Raji (cell line): ENCODE measurements at regions not wholly inside any gene's neighbourhood (a gene's known extent, or its start where the extent isn't known, plus 50 kb on each side); places are given as distances from the start of the nearest gene placed in this dataset.

Source experiments
- POLR2A ChIP-seq: IDR thresholded peaks from 2 replicates; pipeline ENCODE4 v1.6.1; 2011; ENCODE audit warnings: low read depth, low read length, control low read depth; ENCODE audit not compliant: insufficient read depth

DNA sequence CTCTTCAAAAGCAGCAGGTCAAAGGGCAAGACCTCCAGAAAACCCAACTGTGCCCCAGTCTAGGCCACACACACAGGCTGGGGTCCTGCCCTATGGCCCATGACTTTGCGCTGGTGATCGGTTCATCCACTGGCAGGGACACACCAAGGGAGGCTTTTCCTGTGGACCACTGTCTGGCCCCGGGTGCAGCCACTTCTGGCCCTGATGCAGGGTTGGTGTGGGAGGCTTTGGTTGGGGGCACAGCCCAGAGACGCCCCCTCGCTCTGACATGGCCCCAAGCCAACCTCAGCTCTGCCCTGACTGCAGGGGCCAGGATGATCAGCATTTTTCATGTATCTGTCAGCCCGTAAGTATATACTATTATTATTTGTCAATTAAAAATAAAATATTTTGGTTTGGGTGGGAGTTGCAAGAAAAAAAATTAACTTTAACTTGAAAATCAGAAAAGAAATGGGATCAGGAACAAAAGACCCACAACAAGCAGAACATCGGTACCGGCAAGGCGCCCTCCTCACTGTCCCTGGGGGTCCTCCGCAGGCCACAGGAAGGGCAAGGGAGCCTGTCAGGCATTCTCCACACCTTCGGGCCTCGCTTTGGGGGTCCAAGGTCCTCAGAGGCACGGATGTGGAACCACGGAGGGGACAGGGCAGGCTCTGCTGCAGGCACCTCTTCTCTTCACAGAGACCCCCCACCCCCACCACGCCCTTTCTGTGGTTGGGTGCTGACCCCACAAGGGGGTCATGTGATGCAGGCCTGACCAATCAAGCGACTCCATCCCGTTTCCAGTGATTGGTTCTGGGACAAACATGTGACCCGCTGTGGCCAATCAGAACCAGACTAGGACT is 181.5 kb upstream of the SFSWAP start:
- TF ChIP-seq POLR2A = no peak

DNA sequence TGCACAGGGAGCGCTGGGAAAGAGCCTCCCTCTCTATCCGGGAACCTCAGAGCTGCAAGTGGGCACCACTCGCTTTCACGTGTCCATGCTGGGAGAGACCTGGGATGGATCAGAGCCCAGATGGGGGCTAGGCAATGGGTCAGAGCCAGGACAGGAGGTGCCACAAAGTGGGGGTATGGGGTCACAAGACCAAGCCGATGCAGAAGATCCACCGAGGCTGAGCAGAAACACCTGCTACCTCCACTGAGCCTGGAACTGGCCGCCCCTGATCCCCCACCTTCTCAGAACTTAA is 180.9 kb upstream of the SFSWAP start:
- TF ChIP-seq POLR2A = no peak

DNA sequence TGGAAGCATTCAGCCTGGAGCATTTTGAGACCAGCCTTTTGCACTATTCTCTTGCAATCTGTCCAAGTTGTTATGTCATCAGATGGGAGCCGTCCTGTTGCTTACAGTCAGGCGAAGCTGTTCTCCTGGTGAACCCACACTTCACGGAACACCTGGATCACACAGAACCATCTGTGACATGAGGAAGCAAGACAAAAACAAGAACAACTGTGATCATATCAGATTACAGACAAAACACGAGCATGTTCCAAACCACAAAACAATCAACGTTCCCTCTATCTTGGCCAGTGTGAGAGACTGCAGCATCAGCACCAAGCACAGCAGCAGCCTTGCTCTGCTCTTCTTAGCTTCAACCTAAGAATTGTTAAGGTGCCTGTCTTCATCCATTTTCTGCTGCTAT is 180.5 kb upstream of the SFSWAP start:
- no peak for TF ChIP-seq POLR2A

DNA sequence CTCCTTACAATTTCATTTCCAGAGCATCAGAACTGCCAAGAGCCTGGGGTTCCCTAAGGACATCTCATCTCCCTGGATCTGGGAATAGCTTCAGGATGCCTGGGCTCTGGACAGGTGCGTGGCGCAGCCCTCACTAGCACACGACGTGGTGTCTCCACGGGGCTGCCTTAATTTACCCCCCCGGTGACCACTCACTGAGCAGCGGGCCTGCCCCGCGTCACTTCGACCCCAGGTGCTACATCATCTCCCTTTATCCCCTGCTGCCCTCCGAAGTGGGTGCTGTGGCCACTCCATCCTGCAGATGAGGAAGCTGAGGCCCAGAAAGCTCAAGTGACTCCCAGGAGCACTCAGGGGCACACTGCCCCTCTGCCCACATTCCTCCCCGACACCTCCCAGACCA is 177.8 kb upstream of the SFSWAP start:
- TF ChIP-seq POLR2A = no peak

DNA sequence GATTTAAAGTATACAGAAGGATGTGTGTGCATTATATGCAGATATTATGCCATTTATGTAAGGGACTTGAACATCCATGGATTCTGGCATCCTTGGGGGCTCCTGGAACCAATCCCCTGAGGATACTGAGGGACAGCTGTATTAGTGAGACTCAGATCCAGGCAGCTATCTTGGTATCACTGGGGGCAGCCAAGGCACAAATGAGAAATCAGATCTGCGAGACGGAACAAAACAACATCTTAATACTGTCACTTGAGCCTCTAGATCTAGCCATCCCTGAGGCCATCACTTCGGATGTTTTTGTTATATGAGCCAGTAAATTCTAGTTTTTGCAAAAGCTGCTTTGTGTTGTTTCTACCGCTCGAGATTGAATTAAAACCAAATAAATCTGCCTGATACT is 175.1 kb upstream of the SFSWAP start:
- TF ChIP-seq POLR2A = no peak

DNA sequence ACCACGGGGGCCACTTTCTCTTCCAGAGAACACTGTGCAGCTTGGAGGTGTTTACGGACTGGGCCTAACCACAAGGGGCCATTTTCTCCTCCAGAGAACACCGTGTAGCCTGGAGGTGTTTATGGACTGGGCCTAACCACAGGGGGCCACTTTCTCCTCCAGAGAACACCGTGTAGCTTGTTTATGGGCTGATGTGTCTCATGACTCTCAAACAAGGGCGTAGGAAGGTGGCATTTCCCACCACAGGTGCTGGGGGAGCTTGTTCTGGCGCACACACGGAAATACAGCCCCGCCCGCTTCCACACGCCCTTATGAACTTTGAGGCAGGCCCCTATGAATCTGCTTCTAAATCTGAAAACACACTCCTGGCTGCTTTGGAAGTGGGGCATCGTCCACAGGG is 174.6 kb upstream of the SFSWAP start:
- TF ChIP-seq POLR2A = no peak

DNA sequence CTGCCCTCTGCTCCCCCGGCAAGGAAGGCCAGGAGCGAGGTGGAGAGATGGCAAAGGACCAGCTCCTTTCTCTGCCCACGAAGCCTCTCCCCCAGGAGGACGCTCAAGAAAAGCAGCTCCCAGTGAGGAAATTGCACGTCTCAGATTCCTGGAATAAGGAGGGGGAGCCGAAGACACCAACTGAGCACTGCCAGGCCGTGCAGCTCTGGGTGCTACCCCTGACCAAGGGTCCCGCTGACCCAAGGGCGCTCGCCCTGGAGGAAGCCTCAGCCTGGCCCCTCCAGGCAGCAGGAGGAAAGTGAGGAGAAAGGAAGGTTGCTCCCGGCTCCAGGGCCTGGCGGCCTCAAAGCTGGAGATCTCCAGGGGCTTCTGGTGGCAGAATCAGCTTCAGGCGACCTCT is 174.1 kb upstream of the SFSWAP start:
- no peak for TF ChIP-seq POLR2A

DNA sequence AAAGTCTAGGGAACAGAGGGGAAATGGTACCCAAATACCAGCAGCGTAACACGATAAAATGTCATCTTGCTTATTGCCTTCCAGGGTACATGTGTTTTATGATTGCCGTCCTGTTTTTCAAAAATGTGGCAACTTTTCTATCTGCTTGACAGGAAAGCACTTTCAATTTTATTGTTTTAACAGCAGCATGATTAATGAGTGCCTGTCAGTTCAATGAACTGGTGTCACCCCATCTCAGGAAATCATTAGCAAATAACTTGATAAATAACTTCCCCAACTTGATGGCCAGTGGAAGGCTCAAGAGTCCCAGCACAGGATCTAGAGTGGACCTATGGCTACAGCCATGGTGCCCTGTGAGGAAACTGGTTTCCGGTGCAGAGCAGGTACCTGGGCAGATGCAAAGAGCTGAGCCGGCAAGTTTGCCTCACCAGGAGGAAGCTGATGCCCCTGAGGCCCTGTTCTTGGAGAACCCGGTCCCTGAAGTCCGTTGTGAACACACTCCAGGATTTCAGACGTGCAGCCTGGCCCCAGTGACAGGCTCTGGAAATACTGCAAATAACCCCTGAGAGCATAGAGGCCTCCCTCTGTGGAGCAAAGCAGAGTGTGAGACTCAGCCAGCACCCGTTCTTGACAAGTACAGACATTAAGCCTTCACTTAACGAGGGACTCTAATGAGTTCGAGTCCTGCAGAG is 173.5 kb upstream of the SFSWAP start:
- TF ChIP-seq POLR2A = no peak

DNA sequence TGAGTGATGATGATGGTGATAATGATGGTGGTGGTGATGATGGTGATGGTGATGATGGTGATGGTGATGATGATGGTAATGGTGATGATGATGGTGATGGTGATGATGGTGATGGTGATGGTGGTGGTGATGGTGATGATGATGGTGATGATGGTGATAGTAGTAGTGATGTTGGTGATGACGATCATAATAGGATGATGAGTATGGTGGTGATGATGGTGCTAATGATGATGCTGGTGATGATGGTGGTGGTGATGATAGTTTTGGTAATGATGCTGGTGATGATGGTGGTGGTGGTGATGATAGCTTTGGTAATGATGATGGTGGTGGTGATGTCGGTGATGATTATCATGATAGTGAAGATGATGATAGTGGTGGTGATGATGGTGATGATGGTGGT is 171.5 kb upstream of the SFSWAP start:
- no peak for TF ChIP-seq POLR2A

DNA sequence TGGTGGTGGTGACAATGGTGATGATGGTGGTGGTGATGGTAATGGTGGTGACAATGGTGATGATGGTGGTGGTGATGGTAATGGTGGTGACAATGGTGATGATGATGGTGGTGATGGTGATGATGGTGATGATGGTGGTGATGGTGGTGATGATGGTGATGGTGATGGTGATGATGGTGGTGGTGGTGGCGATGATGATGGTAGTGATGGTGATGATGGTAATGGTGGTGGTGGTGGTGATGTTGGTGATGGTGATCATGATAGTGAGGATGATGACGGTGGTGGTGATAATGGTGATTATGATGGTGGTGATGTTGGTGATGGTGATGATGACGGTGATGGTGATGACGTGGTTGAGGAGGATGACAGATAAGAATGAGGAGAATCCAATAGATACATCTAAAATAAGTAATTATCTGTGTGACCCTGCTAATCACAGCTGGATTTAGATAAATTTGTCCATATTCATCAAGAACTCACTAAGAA is 170.7 kb upstream of the SFSWAP start:
- no peak for TF ChIP-seq POLR2A

DNA sequence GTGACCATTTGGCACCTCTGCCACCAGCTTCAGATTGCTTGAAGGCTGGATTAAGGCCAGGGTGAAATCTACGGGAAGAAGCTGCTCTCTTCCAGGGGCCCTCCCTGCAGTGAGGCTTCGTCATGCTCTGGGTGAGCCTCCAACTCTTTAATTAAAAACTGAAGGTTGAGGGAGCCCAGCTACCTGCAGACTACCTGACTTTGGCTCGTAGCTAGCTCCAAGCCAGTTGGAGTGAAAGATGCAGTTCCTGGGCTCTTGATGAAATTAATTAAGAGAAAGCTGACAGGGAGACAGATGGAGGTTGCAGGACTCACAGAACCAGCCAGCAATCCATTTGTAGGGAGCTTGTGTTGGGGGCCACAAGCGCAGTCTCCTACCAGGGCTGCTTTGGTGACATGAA is 168.5 kb upstream of the SFSWAP start:
- no peak for TF ChIP-seq POLR2A

DNA sequence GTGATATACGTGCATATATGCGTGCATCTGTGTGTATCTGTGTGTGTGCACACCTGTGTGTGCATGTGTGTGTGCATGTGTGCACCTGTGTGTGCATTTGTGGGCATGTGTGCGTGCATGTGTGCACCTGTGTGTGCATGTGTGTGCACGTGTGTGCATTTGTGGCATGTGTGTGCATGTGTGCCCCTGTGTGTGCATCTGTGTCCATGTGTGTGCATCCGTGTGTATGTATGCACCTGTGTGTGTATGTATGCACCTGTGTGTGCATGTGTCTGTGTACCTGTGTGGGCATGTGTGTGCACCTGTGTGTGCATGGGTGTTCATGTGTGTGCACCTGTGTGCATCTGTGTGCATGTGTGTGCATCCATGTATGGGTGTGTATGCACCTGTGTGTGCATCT is 167.8 kb upstream of the SFSWAP start:
- no peak for TF ChIP-seq POLR2A

DNA sequence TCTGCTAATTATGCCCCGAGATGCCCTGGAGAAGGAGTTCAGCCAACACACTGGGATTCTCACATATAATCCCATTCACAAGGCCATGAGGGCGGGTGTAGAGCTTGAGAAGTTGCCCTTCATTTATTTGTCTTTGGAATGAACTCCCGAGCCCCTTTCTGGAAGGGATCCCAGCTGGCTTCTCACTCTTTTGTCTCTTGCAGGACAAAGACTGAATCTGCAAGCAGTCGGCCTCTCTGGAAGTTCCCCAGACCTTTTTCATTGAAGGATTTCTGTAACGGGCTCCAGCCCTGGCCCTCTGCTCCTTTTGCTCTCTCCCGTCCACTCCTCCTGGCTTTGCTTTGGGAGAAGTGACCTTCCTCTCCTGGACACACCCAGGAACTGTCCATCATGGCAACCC is 163.3 kb upstream of the SFSWAP start:
- no peak for TF ChIP-seq POLR2A

DNA sequence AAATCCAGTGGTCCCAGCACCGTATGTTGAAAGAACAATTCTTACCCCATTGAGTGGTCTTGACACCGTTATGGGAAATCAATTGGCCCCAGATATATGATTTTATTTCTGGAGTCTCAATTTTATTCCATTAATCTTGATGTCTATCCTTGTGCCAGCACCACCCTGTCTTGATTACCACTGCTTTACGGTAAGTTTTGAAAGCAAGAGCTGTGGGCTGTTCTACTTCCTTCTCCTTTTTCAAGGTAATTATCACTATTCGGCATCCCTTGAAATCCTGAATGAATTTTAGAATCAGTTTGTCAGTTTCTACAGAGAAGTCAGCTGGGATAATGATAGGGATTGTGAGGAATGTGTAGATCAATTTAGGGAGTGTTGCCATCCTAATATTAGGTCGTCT is 160.8 kb upstream of the SFSWAP start:
- TF ChIP-seq POLR2A = no peak

DNA sequence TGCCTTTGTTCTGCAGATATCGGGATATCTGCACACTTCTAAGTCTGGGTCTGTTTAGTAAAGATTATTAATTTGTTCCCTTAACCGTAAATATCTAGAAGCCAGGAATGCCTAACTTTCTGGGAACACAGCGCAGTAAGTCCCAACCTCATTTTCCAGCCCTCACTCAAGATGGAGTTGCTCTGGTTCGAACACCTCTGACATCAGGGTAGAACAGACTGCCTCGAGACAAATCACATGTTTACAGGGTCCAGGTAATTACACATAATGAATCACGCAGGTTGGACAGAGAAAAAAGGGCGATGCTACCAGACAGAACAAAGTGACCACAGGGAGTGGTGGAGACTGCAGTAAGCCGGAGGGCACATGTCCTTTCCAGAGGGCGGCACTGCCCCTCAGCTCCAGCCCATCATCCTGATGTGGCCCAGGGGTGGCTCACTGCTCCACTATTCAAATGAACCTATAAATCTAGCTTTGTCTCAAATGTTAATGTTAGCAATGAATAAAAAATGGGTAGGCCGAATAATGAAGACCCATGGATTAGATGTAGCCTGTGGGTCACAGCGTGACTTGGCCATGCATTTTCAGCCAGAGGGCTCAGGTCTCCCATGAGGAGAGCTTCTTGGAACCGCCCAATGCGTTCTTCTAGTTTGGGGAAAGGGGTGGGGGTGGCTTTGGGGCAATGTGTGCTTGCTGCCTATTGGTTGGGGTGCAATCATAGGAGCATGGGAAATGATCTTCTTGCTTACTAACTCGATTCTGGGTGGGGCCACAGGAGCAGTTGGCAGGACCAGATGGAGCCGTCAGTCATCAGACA is 159.0 kb upstream of the SFSWAP start:
- no peak for TF ChIP-seq POLR2A

DNA sequence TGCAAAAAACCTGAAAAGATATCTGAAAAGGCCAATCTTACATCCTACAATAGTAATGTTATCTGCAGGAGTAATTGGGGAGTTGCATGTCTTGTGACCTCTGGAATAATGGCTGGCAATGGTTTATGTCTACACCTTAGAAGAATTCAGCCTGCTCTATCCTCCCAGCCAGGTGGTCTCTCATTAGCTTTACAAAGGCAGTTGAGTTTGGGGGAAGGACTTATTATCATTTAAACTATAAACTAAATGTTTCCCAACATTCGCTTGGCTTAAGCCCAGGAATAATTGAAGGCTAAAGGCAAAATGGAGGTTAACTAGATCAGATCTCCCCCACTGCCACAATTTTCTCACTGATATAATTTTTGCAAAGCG is 158.4 kb upstream of the SFSWAP start:
- TF ChIP-seq POLR2A = no peak

DNA sequence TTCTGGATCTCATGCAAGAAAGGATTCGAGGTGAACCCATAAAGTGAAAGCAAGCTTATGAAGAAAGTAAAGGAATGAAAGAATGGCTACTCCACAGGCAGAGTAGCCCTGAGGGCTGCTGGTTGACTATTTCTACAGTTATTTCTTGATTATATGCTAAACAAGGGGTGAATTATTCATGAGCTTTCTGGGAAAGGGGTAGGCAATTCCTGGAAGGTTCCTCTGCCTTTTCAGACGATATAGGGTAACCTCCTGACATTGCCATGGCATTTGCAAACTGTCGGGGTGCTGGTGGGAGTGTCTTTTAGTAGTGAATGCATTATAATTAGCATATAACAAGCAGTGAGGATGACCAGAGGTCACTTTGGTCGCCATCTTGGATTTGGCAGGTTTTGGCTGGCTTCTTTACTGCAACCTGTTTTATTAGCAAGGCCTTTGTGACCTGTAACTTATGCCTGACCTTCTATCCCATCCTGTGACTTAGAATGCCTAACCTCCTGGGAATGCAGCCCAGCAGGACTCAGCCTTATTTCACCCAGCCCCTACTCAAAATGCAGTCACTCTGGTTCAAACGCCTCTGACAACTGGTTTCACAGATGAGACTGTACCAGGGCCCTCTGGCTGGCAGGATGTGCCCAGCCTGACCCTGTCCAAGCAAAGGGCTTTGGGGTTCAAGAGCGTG is 157.7 kb upstream of the SFSWAP start:
- no peak for TF ChIP-seq POLR2A
